PC-9 (cell line): ENCODE measurements at regions not wholly inside any gene's neighbourhood (a gene's known extent, or its start where the extent isn't known, plus 50 kb on each side); places are given as distances from the start of the nearest gene placed in this dataset.

ENCODE experiments used
- CTCF ChIP-seq: fragments of 200-600 bp; sonication (generic); conservative IDR thresholded peaks from 2 replicates; pipeline ENCODE4 v1.6.1; 2017; ENCODE audit warnings: mixed run types, antibody characterized with exemption, mild to moderate bottlenecking, moderate library complexity
- EZH2 ChIP-seq: fragments of 200-600 bp; sonication (generic); IDR thresholded peaks from 2 replicates; pipeline ENCODE4 v1.8.0; 2017; ENCODE audit warnings: antibody characterized with exemption, low read depth

DNA sequence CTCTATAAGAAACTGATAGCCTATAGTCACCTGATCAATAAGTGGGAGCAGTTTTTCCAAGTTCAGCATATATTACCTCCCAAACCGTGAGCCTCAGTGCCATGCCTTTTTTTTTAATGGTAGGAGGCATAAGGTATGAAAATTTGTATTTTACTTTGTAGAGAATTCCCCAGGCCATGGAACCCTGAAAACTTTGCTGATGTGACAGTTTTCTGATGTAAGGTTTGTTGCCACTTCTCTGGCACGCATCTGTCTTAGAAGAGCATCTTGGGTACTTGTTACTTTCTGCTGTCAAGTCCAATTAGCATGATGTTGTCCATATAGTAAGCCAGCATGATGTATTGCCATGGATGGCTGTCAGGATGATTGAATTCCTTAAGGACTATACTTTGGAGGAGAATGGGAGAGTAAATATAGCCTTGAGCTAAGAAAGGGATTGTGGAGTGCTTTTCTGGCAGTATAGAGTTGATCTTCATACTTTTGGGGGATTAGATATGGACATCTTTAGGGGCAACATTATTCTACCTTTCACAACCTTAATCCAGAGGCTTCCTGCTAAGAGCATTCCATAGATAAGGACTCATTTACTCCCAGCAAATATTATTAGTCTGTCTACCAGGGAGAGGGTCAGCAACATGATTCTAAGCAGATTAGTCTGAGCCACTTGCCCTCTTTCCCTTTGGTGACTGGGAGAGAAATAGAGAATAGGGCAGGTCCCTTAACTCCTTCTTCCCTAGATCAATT is 389.6 kb downstream of the YTHDC2 start:
- TF ChIP-seq CTCF (no peak), EZH2 (no peak)
